Fibroblast of lung (primary cell): ENCODE measurements at regions not wholly inside any gene's neighbourhood (a gene's known extent, or its start where the extent isn't known, plus 50 kb on each side); places are given as distances from the start of the nearest gene placed in this dataset.

Experiments used
- CTCF ChIP-seq, 2 donors: IDR thresholded peaks in 1 of 2; conservative IDR thresholded peaks in 1 of 2; 1 replicate in 1 of 2; 2 replicates in 1 of 2; pipeline ENCODE4 v1.5.1; 2011 to 2012; ENCODE audit warnings: low read length in 2 of 2, control low read depth in 1 of 2, inconsistent platforms in 1 of 2, low read depth in 1 of 2, mild to moderate bottlenecking in 1 of 2
- EZH2 ChIP-seq: IDR thresholded peaks from 2 replicates; pipeline ENCODE4 v1.5.1; 2012; ENCODE audit warnings: low read length, control low read depth, mild to moderate bottlenecking; ENCODE audit errors: missing control alignments

GRCh38 chr12:46907791-46908190, 82.0 kb upstream of the SLC38A4 start:
- TF ChIP-seq CTCF (conservative IDR thresholded peaks at IDR 0.05 in 1 of 2, IDR thresholded peaks at IDR 0.05 in 1 of 2; ENCODE audit: low read depth in 1 of 2, low read length in 2 of 2) (no peak), EZH2 (no peak)
